ENCODE measurements at regions not wholly inside any gene's neighbourhood (a gene's known extent, or its start where the extent isn't known, plus 50 kb on each side); places are given as distances from the start of the nearest gene placed in this dataset.

DNA sequence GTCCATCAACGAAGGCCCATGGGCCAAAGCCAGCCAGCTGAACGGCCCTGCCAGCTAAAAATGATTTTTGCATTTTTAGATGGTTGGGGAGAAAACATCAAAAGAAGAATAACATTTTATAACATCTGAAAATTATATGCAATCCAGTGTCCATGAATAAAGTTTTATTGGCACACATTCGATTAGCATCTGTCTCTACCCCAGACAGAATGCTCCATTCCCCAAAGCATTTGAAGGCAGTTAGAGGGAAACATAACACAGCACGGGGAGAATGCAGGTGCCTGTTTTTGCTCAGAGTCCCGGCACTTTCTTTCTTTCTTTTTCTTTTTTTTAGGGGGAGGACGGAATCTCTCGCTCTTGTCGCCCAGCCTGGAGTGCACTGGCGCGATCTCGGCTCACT, 110.7 kb downstream of the ZNF664 start:
- no peaks in the 10 kb centered on the region for H3K23me2 ChIP-seq (ENCODE audit: low read depth, low read length)
- H3K27ac ChIP-seq (ENCODE audit: low read depth, low read length) = no peak overlapping the region
- FAIRE-seq = no peak
- no peak overlapping the region for H3K4ac ChIP-seq (replicated peaks; ENCODE audit: insufficient read length, low read depth, low read length)
- H3K18ac ChIP-seq (ENCODE audit: extremely low read depth, low read length) = no peak overlapping the region
- no peak overlapping the region for H2AK5ac ChIP-seq (ENCODE audit: low read depth, low read length)
- H2BK20ac ChIP-seq (ENCODE audit: low read length) = no peak overlapping the region
- H3K36me3 ChIP-seq (ENCODE audit: control insufficient read depth in 2 of 4, insufficient read depth in 4 of 4, low read length in 3 of 4) = no peaks in the 10 kb centered on the region
- no peak overlapping the region for H4K8ac ChIP-seq (ENCODE audit: extremely low read depth, insufficient read depth, low read length)
- no peak overlapping the region for H2BK12ac ChIP-seq (ENCODE audit: low read depth, low read length)
- CTCF ChIA-PET (ENCODE audit: partially characterized antibody) = interaction anchor here (0.7 kb wide), 1 partner anchor 14 kb away, joined by 4 read pairs; no protein-coding TSS in a partner anchor
- H3K56ac ChIP-seq (replicated peaks; ENCODE audit: insufficient read length, low read depth, low read length) = no peak overlapping the region
- H3K79me2 ChIP-seq (ENCODE audit: control insufficient read depth in 1 of 2, insufficient read depth in 2 of 2, low read length in 2 of 2) = no peaks in the 10 kb centered on the region
- no peak overlapping the region for H3K4me2 ChIP-seq (ENCODE audit: insufficient read depth in 1 of 2, low read depth in 2 of 2, low read length in 2 of 2)
- H2AFZ ChIP-seq (ENCODE audit: low read length) = no peak overlapping the region
- no peak for DNase-seq (ENCODE audit: low read depth in 1 of 2, low spot score in 2 of 2)
- H3K27me3 ChIP-seq (replicated peaks in 1 of 4; ENCODE audit: control insufficient read depth in 3 of 4, extremely low read depth in 1 of 4, insufficient read depth in 3 of 4, low read length in 3 of 4) = no peaks in the 10 kb centered on the region; a peak in 1 of 7 replicates
- H3K4me3 ChIP-seq (ENCODE audit: extremely low read depth in 1 of 4, insufficient read depth in 2 of 4, low read depth in 3 of 4, low read length in 4 of 4) = no peak overlapping the region
- H3K9me3 ChIP-seq (ENCODE audit: insufficient read depth in 2 of 2, low read depth in 1 of 2, low read length in 1 of 2) = 0 out of 4 replicates have a peak, but pooled peaks cover 0 to 2% of the 10 kb centered on the region in 2 experiments
- H3K79me1 ChIP-seq (ENCODE audit: low read depth, low read length) = no peaks in the 10 kb centered on the region
- no peak for TF ChIP-seq ASH2L (IDR thresholded peaks at IDR 0.05; ENCODE audit: low read length)
- TF ChIP-seq SIX5 (IDR thresholded peaks at IDR 0.05; ENCODE audit: low read depth, low read length) = no peak
- TF ChIP-seq SAP30 (IDR thresholded peaks at IDR 0.05; ENCODE audit: insufficient read depth, insufficient replicate concordance, low read length) = no peak
- TF ChIP-seq CBX5 (IDR thresholded peaks at IDR 0.05; ENCODE audit: low read depth, low read length) = no peak
- TF ChIP-seq YY1 (IDR thresholded peaks at IDR 0.05; ENCODE audit: low read depth, low read length) = no peak
- TF ChIP-seq TCF12 (IDR thresholded peaks at IDR 0.05; ENCODE audit: low read depth, low read length) = no peak
- H2BK120ac ChIP-seq (replicated peaks; ENCODE audit: low read depth, low read length) = no peak overlapping the region
- H3K9ac ChIP-seq (replicated peaks in 1 of 4; ENCODE audit: extremely low read depth in 1 of 4, low read depth in 3 of 4, low read length in 3 of 4) = no peak overlapping the region
- POLR2A ChIA-PET (ENCODE audit: partially characterized antibody) = no interaction called here
- H3K4me1 ChIP-seq (replicated peaks in 1 of 4; ENCODE audit: control insufficient read depth in 3 of 4, insufficient read depth in 4 of 4, low read length in 3 of 4) = peaks cover 0 to 8% (median 3%) of the 10 kb centered on the region in 4 experiments; a peak in 3 of 7 replicates
- no peak overlapping the region for H2BK5ac ChIP-seq (ENCODE audit: low read depth, low read length)
- no peak overlapping the region for H4K5ac ChIP-seq (ENCODE audit: insufficient read length, low read depth, low read length)
- H4K20me1 ChIP-seq (replicated peaks in 1 of 2; ENCODE audit: control insufficient read depth in 1 of 2, insufficient read depth in 2 of 2, low read length in 2 of 2) = no peaks in the 10 kb centered on the region
- WGBS, 2 experiments (ENCODE audit: extremely low coverage in 1 of 2, insufficient coverage in 1 of 2, insufficient read length in 1 of 2, insufficient replicate concordance in 2 of 2, low coverage in 1 of 2, low lambda C conversion rate in 2 of 2, missing lambda C conversion rate in 1 of 2) = 83% methylated on average over 7 of the region's 11 CpGs; no CpG with 5 or more reads in 1 of the 2 experiments
- H3K23ac ChIP-seq (ENCODE audit: insufficient read length) = no peak overlapping the region
- no peak overlapping the region for H2BK15ac ChIP-seq (ENCODE audit: low read length)
- no peak overlapping the region for H3K14ac ChIP-seq (ENCODE audit: insufficient read length)
- no peak overlapping the region for H4K91ac ChIP-seq (replicated peaks; ENCODE audit: insufficient read length, low read length)
